GM23338 (cell line): ENCODE measurements at regions not wholly inside any gene's neighbourhood (a gene's known extent, or its start where the extent isn't known, plus 50 kb on each side); places are given as distances from the start of the nearest gene placed in this dataset.

ENCODE experiments used
- ATAC-seq: fragments of 200-7000 bp; cut with Tn5 transposase; 3 replicates; pipeline ENCODE4 v1.9.1; 2020
- DNase-seq: peaks from one replicate; pipeline ENCODE4 v3.0.0-alpha.2; 2015; ENCODE audit warnings: low spot score
- H2AFZ ChIP-seq: fragments of 200-600 bp; sonication (generic); 2 replicates; pipeline ENCODE4 v1.8.0; 2016; ENCODE audit warnings: antibody characterized with exemption, mild to moderate bottlenecking, moderate library complexity
- H3F3A ChIP-seq: fragments of 200-600 bp; sonication (generic); replicated peaks from 2 replicates; pipeline ENCODE4 v1.8.0; 2017; ENCODE audit warnings: antibody characterized with exemption, mixed run types, low read depth
- H3K27ac ChIP-seq: fragments of 200-600 bp; sonication (generic); 2 replicates; pipeline ENCODE4 v1.6.1; 2016; ENCODE audit warnings: low read depth
- H3K27me3 ChIP-seq: fragments of 200-600 bp; sonication (generic); 2 replicates; pipeline ENCODE4 v1.8.0; 2016; ENCODE audit warnings: mild to moderate bottlenecking, mixed run types, moderate library complexity; ENCODE audit not compliant: insufficient read depth
- H3K36me3 ChIP-seq: fragments of 200-600 bp; sonication (generic); 2 replicates; pipeline ENCODE4 v1.8.0; 2016; ENCODE audit warnings: mild to moderate bottlenecking; ENCODE audit not compliant: insufficient read depth
- H3K4me1 ChIP-seq: fragments of 200-600 bp; sonication (generic); 2 replicates; pipeline ENCODE4 v1.8.0; 2016; ENCODE audit warnings: mild to moderate bottlenecking, moderate library complexity; ENCODE audit not compliant: insufficient read depth
- H3K4me2 ChIP-seq: fragments of 200-600 bp; sonication (generic); 2 replicates; pipeline ENCODE4 v1.7.1; 2017; ENCODE audit warnings: mixed run types
- H3K4me3 ChIP-seq: fragments of 200-600 bp; sonication (generic); 2 replicates; pipeline ENCODE4 v1.6.1; 2016; ENCODE audit warnings: mixed run types
- H3K79me2 ChIP-seq: fragments of 200-600 bp; sonication (generic); replicated peaks from 2 replicates; pipeline ENCODE4 v1.8.0; 2017; ENCODE audit warnings: mild to moderate bottlenecking; ENCODE audit not compliant: insufficient read depth
- H3K9me2 ChIP-seq: fragments of 200-600 bp; sonication (generic); 2 replicates; pipeline ENCODE4 v1.8.0; 2017; ENCODE audit not compliant: insufficient read depth
- H4K20me1 ChIP-seq: fragments of 200-600 bp; sonication (generic); replicated peaks from 2 replicates; pipeline ENCODE4 v1.8.0; 2017; ENCODE audit warnings: mild to moderate bottlenecking; ENCODE audit not compliant: insufficient read depth
- H3K27ac Mint-ChIP-seq: 2 replicates; pipeline ENCODE4 v1.8.0; 2020; ENCODE audit warnings: inconsistent platforms, mild to moderate bottlenecking, moderate library complexity, mixed read lengths
- H3K27me3 Mint-ChIP-seq: 3 replicates; pipeline ENCODE4 v1.8.0; 2022; ENCODE audit warnings: low read depth, mild to moderate bottlenecking, moderate library complexity, mixed read lengths, inconsistent platforms; ENCODE audit not compliant: insufficient read depth, poor library complexity
- H3K36me3 Mint-ChIP-seq: 3 replicates; pipeline ENCODE4 v1.8.0; 2021; ENCODE audit warnings: low read depth, mild to moderate bottlenecking, inconsistent platforms, moderate library complexity, mixed read lengths
- H3K4me1 Mint-ChIP-seq: 3 replicates; pipeline ENCODE4 v1.8.0; 2020; ENCODE audit warnings: mild to moderate bottlenecking, inconsistent platforms, mixed read lengths
- H3K4me3 Mint-ChIP-seq: 3 replicates; pipeline ENCODE4 v1.8.0; 2021; ENCODE audit warnings: moderate library complexity, mild to moderate bottlenecking, inconsistent platforms, mixed read lengths
- H3K9me3 Mint-ChIP-seq: 3 replicates; pipeline ENCODE4 v1.8.0; 2020; ENCODE audit warnings: moderate library complexity, mild to moderate bottlenecking, inconsistent platforms, mixed read lengths
- CREB1 ChIP-seq: fragments of 250-450 bp; sonication (Bioruptor Pico); IDR thresholded peaks from 2 replicates; pipeline ENCODE4 v1.5.0; 2020; ENCODE audit warnings: low read depth, mild to moderate bottlenecking, moderate library complexity
- ZNF114 ChIP-seq: fragments of 250-450 bp; sonication (Bioruptor Pico); IDR thresholded peaks from 2 replicates; pipeline ENCODE4 v1.5.0; 2020; ENCODE audit warnings: mild to moderate bottlenecking, moderate library complexity
- ZNF462 ChIP-seq: fragments of 250-450 bp; sonication (Bioruptor Pico); IDR thresholded peaks from 2 replicates; pipeline ENCODE4 v1.5.0; 2020; ENCODE audit warnings: mild to moderate bottlenecking, moderate library complexity

- TF ChIP-seq ZNF462 (CRISPR knock-in tag), result no peak
- no peak for TF ChIP-seq CREB1 (CRISPR knock-in tag)
- no peak for TF ChIP-seq ZNF114 (CRISPR knock-in tag)
Observed at GRCh38 chr6:9468277-9468676, 946.6 kb downstream of the TFAP2A start (continued).

- H3F3A ChIP-seq, result no peaks in the 10 kb centered on the region
- Mint-ChIP-seq H3K27ac (no peak overlapping the region), H3K4me3 (no peak overlapping the region), H3K27me3 (peaks cover 2% of the 10 kb centered on the region), H3K9me3 (no peaks in the 10 kb centered on the region), H3K36me3 (no peaks in the 10 kb centered on the region), H3K4me1 (peaks cover 13% of the 10 kb centered on the region)
- H3K4me3 ChIP-seq, result no peak overlapping the region
- no peaks in the 10 kb centered on the region for H3K27me3 ChIP-seq
- DNase-seq, result no peak
- no peak overlapping the region for H3K4me2 ChIP-seq
- TF ChIP-seq CREB1 (CRISPR knock-in tag), result no peak
- no peaks in the 10 kb centered on the region for H4K20me1 ChIP-seq
- no peak overlapping the region for H3K27ac ChIP-seq
- no peaks in the 10 kb centered on the region for H3K36me3 ChIP-seq
- 0 out of 2 replicates have a peak, but pooled peaks cover 3% of the 10 kb centered on the region for H3K4me1 ChIP-seq
- H3K79me2 ChIP-seq, result no peaks in the 10 kb centered on the region
- no peak for ATAC-seq
- H3K9me2 ChIP-seq, result no peaks in the 10 kb centered on the region
- no peak overlapping the region for H2AFZ ChIP-seq
Observed at GRCh38 chr6:9467741-9468140, 947.1 kb downstream of the TFAP2A start.

- TF ChIP-seq CREB1 (CRISPR knock-in tag), result no peak
- no peaks in the 10 kb centered on the region for H3K36me3 Mint-ChIP-seq
Observed at GRCh38 chr6:9464583-9464982, 950.3 kb downstream of the TFAP2A start.

More at GRCh38 chr6:9464583-9464982, 950.3 kb downstream of the TFAP2A start:
- Histone ChIP-seq H3K4me1 (0 out of 2 replicates have a peak, but pooled peaks cover 3% of the 10 kb centered on the region), H3K79me2 (no peaks in the 10 kb centered on the region), H3K36me3 (no peaks in the 10 kb centered on the region), H3K27me3 (no peaks in the 10 kb centered on the region), H4K20me1 (no peaks in the 10 kb centered on the region), H3F3A (no peaks in the 10 kb centered on the region), H3K27ac (no peak overlapping the region), H3K4me2 (no peak overlapping the region), H2AFZ (no peak overlapping the region), H3K9me2 (0 out of 2 replicates have a peak, but pooled peaks cover 3% of the 10 kb centered on the region), H3K4me3 (no peak overlapping the region)
- Mint-ChIP-seq H3K27me3 (no peaks in the 10 kb centered on the region), H3K4me1 (peaks cover 13% of the 10 kb centered on the region), H3K27ac (no peak overlapping the region; the same call in 1 of the 2 replicates), H3K4me3 (no peak overlapping the region), H3K9me3 (peaks cover 5% of the 10 kb centered on the region)
- no peak for DNase-seq
- ATAC-seq, result no peak
